OCI-M1 (cell line): ENCODE measurements at regions not wholly inside any gene's neighbourhood (a gene's known extent, or its start where the extent isn't known, plus 50 kb on each side); places are given as distances from the start of the nearest gene placed in this dataset.

Source experiments
- DNase-seq: peaks from one replicate; lab custom pipeline; 2025; lab: John Stamatoyannopoulos, UW

GRCh38 chr17:72426321-72426720 lies 305.5 kb downstream of the SOX9 start:
- DNase-seq, result no peak

- DNase-seq, result no peak
These were observed 306.3 kb downstream of the SOX9 start for GRCh38 chr17:72426948-72427760.

GRCh38 chr17:72427761-72428109 lies 306.9 kb downstream of the SOX9 start:
- no peak for DNase-seq

- no peak for DNase-seq
These were observed 308.3 kb downstream of the SOX9 start for GRCh38 chr17:72429066-72429638.

GRCh38 chr17:72430611-72431432 lies 310.0 kb downstream of the SOX9 start:
- DNase-seq, result no peak

- DNase-seq, result no peak
These were observed 311.4 kb downstream of the SOX9 start for GRCh38 chr17:72432143-72432621.

- DNase-seq, result no peak
These were observed 312.1 kb downstream of the SOX9 start for GRCh38 chr17:72432881-72433280.

GRCh38 chr17:72433797-72434196 lies 313.0 kb downstream of the SOX9 start:
- no peak for DNase-seq

GRCh38 chr17:72434581-72434980 lies 313.8 kb downstream of the SOX9 start:
- DNase-seq, result no peak

GRCh38 chr17:72434991-72435618 lies 314.3 kb downstream of the SOX9 start:
- no peak for DNase-seq

GRCh38 chr17:72438783-72439182 lies 318.0 kb downstream of the SOX9 start:
- DNase-seq, result no peak

- DNase-seq, result no peak
These were observed 319.2 kb downstream of the SOX9 start for GRCh38 chr17:72439893-72440502.

- DNase-seq, result no peak
These were observed 320.1 kb downstream of the SOX9 start for GRCh38 chr17:72440961-72441360.

GRCh38 chr17:72441909-72442308 lies 321.1 kb downstream of the SOX9 start:
- no peak for DNase-seq

- DNase-seq, result no peak
These were observed 323.8 kb downstream of the SOX9 start for GRCh38 chr17:72444517-72445054.

GRCh38 chr17:72445055-72445991 lies 324.5 kb downstream of the SOX9 start:
- no peak for DNase-seq

GRCh38 chr17:72446118-72446517 lies 325.3 kb downstream of the SOX9 start:
- no peak for DNase-seq

- no peak for DNase-seq
These were observed 325.9 kb downstream of the SOX9 start for GRCh38 chr17:72446525-72447250.

- no peak for DNase-seq
These were observed 326.4 kb downstream of the SOX9 start for GRCh38 chr17:72447251-72447640.

GRCh38 chr17:72448019-72448418 lies 327.2 kb downstream of the SOX9 start:
- no peak for DNase-seq
